ENCODE measurements at regions not wholly inside any gene's neighbourhood (a gene's known extent, or its start where the extent isn't known, plus 50 kb on each side); places are given as distances from the start of the nearest gene placed in this dataset.

- no peak for DNase-seq
Observed at GRCh38 chr21:28747464-28747863, 245.2 kb downstream of the LTN1 start.

DNA sequence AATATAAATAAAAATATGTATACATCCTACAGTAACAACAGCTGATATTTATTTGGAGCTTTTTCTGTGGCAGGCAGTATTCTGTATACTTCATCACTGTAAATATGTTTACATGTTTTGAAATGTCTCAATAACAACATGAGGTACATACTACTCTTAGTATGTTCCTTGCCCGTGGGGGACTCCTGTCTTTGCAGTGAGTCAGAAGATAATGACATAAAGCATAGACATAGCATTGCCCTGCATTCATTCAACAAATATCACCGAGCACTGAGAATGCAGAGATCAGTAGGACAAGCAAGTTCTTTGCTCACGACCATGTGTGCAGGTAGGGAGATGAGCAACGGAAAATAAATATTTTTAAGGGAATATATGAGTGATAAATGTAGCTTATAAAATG, 246.5 kb downstream of the LTN1 start:
- no peak for DNase-seq

DNA sequence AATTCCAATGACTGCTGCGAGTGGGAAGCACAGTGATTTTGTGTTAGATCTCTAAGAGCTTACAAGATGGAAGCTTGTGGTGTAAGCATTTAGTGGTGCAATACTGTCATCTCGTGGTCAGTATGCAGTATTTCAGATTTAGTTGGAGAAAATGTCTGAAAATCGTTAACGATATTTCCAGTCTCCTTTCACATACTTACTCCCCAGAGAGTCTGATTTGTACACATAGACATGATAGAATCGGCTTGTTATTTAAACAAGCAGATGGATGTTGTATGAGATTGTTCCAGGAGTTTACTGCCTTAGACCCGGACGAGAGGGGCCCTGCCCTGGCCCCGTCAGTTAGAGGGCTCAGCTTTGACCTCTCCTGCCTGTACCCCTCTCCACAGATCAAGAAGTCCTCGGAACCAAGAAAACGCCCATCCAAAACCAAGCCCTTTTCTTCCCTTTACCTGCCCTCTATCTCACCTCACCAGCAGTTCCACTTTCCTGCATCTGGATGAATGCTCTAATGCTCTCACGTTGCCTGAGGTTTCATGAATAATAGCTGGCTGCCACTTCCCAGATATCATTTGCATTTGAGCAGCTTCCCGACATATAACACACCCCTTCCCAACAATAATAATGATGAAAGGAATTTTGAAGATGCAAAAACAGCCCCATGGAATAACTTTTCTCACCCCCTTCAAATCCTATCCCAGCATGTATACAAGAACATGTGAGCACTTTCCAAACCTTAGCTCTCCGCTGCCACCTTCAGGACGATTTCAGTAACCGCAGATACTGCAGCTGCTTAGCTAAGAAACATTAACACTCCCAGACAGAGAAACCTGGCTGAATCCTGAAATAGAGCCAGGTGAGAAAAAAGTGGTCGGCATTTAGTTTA, 247.3 kb downstream of the LTN1 start:
- peak; percentile 82 for DNase-seq

- DNase-seq, result no peak
Observed at GRCh38 chr21:28743723-28744122, 249.0 kb downstream of the LTN1 start.

DNA sequence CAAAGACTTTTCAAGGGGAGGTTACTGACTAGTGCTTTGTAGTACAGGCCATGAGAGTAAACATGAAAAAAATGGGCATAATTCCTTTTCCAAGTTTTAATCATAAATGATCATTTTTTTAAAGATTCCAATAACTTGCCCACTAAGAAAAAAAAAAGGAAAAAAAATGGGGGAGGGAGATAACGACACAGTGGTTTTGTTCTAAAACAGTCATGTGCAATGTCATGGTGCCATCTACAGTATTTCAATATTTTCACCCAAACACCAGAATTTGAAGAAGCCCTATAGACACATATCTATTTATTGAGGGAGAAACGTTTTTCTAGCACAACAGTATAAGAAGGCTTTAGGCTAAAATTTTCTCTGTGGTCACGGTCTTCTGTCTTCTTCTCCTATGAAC, 250.2 kb downstream of the LTN1 start:
- no peak for DNase-seq

GRCh38 chr21:28740125-28740524, 252.6 kb downstream of the LTN1 start:
- no peak for DNase-seq

GRCh38 chr21:28738882-28739281, 253.8 kb downstream of the LTN1 start:
- peak; percentile 60 for DNase-seq

DNA sequence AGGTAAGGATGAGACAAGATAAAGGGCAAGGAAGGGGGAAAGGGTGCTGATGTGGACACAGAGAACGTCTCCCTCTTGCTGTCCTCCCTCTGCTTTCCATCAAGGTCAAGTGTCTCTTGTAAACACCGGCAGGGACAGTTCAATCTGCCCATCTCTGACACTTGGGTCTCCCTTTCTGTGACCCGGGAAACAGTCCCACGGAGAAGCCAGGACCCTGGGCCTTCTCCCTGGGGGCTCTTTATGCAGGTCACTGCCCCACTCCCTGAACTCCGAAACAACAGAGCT, 254.3 kb downstream of the LTN1 start:
- no peak for DNase-seq

GRCh38 chr21:28737674-28738419, 254.8 kb downstream of the LTN1 start:
- no peak for DNase-seq

GRCh38 chr21:28734522-28735175, 258.0 kb downstream of the LTN1 start:
- no peak for DNase-seq

GRCh38 chr21:28731700-28732321, 260.9 kb downstream of the LTN1 start:
- DNase-seq, result no peak

DNA sequence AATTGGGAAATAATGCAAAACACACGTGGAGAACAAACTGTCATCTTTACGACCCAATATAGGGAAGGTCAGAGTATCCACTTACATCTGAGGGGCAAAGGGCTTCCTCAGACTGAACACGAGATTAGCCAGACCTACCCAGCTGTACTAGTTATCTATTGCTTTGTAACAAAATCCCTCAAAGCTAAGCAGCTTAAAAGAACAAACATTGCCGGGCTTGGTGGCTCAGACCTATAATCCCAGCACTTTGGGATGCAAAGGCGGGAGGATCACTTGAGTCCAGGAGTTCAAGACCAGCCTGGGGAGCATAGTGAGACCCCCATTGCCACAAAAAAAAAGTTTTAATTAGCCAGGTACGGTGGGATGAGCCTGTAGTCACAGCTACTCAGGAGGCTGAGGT, 262.8 kb downstream of the LTN1 start:
- DNase-seq, result no peak

DNA sequence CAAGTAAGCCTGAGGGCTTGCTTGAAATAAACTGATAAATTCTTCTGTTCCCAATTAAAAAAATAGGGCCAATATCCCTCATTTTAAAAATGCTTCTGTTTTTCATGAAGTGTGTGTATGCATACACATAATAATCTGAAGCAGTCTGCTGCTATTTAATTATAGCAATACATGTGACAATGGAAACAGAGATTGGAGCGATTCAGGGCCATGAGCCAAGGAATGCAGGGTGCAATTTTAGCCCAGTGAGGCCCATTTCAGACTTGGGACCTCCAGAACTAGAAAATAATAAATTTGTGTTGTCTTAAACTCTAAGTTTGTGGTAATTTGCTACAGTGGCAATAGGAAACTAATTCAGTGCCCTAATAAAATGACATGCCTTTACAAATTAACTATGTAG, 264.9 kb downstream of the LTN1 start:
- DNase-seq, result no peak

DNA sequence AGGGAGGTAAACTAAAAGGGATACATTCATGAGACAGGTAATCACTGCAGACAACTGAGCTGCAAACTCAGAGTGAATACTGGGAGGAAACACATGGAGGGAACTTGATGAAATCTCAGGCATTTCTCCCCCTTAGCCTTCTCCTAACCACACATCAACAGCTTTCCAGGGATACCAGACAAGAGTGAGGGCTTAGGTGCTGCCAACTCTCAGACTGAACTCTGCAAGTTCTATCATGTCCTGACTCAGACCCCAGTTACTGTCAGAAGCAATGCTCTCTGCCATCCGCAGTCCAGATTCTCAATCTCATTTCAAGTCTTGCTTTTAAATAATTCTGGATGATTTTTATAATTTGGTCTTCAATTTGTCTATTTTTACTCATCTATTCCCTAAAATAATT, 267.3 kb downstream of the LTN1 start:
- no peak for DNase-seq

DNA sequence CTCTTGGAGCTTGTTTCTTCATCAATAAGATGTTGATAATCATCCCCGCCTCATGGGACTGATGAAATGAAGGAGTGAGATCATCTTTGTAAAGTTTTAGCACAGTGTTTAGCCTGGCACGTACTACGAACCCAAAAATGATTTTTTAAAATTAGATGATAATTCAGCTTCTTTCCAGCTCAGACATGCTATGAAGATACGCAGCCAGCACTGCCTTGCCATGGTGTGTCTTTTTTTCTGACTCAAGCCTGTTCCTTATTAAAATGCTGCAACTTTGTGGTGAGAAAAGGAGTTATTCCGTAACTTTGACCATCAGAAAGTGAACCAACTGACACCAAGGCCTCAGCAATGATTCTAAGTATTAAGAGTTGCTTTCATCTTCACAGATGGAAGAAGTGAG, 269.0 kb downstream of the LTN1 start:
- no peak for DNase-seq

GRCh38 chr21:28719723-28720122, 273.0 kb downstream of the LTN1 start:
- DNase-seq, result no peak

DNA sequence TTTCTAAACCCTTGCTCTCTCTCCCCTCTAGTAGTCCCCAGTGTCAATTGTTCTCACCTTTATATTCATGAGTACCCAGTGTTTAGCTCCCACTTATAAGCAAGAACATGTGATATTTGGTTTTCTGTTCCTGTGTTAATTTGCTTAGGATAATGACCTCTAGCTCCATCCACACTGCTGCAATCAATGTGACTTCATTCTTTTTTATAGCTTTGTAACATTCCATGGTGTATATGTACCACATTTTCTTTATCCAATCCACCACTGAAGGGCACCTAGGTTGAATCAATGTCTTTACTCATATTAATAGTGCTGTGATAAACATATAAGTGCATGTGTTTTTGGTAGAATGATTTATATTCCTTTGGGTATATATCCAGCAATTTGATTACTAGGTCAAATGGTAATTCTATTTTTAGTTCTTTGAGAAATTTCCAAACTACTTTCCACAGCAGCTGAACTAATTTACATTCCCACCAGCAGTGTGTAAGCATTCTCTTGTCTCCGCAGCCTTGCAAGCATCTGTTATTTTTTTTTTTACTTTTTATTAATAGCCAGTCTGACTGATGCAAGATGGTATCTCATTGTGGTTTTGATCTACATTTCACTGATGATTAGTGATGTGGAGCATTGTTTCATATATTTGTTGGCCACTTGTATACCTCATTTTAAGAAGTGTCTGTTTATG, 277.8 kb downstream of the LTN1 start:
- DNase-seq, result no peak

- no peak for DNase-seq
Observed at GRCh38 chr21:28712411-28712810, 280.3 kb downstream of the LTN1 start.

DNA sequence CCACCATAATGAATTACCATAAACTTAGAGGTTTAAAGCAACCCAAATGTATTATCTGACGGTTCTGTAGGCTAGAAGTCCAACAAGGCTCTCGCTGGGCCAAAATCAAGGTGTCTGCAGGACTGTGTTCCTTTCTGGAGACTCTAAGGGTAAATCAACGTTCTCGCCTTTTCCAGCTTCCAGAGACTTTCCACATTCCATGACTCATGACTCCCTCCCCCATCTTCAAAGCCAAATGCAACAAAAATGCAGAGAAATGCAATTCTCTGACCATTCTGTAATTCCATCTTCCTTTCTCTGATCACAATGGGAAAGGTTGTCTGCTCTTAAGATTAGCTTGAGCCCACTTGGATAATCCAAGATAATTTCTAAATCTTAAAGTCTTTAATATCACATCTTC, 287.1 kb downstream of the LTN1 start:
- DNase-seq, result no peak

DNA sequence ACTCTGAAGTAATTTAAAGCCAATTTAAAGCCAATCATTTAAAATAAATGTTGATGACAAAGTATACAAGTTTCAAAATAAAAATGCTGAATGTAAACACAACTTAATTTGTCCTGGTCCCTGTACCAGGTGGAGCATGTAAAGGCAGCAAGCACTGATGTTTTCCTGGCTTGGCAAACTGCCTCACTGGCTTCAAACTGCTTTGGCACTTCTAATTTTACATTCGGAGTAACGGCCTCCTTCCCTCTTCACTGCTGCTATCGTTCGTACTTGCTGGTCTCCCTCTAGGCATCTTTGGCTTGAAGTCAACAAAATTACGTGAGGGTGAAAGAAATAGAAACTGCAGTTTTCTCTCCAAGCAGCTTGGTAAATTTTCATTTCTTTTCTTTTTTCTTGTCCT, 287.9 kb downstream of the LTN1 start:
- DNase-seq, result no peak

DNA sequence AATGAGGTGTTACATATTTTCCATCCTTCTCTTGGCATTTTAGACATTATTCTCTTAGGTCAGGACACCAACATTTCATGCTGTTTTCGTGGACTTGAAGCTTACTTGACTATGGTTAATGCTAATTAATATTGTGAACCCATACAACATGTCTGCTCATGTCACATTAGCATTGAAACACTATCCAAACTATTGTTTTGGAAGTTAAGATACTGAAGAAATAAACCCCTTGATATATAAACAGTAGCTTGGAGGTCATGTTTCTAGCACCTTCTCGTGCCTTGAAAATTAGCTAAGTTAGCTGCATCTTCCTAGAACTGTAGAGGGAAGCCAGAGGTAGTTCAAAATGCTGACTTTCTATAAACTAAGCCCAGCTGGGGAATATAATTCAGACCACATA, 288.8 kb downstream of the LTN1 start:
- DNase-seq, result no peak

DNA sequence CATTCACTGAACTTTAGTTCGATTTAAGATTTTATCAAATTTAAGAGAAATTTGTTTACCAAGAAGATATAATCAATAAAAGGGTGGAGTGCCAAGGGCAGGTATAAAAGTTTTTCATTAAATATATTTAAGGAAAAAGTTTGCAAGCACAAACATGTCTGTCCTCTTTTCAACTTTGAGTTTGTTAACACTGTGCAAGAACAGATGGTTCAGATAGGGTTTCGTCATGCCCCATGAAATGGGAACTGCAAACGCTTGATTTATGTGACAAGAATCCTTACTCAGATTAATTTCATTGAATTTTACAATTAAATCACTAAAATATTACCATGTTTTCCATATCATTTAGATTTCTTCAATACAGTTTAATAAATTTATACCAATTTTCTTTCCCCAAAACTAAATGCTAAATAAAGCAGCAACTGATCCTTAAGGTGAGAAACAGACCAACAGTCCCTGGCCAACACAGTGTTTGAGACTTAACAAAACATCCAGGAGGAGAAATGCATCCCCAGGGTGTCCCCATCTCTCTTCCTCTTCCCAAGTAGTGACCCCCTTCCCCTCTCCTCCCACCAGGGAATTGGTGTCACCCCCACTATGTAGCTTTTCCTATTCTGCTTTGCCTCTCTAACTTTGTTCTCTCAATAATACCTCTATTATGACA, 292.9 kb downstream of the LTN1 start:
- DNase-seq, result no peak

Measured in activated CD4-positive, alpha-beta T cell treated with anti-CD3 and anti-CD28 coated beads, Interleukin-10, Interleukin-2, amounts not matched to agents 100 ng/mL and 50 ng/mL, durations not matched to agents 16 hours and 8 hours (primary cell).